ENCODE measurements at regions not wholly inside any gene's neighbourhood (a gene's known extent, or its start where the extent isn't known, plus 50 kb on each side); places are given as distances from the start of the nearest gene placed in this dataset.

DNA sequence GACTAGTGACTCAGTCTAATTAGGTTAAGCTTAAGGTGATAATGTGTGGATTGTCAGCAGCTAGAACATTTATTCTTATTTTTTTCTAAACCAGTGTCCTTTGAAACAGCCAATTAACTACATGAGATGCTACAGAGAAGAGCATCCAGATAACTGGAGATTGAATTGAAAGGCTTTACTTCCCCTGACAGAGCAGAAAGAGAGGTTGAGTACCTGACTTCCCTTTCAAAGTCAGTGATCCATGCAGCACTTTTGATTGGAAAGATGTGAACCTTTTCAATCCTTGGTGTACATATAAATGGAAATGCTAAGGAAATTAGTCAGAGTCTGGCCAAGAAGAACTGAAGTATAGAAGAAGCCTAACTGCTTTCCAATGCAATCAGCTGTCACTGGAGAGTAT is 653.8 kb downstream of the CDH8 start:
- TF ChIP-seq, protein P1, sequence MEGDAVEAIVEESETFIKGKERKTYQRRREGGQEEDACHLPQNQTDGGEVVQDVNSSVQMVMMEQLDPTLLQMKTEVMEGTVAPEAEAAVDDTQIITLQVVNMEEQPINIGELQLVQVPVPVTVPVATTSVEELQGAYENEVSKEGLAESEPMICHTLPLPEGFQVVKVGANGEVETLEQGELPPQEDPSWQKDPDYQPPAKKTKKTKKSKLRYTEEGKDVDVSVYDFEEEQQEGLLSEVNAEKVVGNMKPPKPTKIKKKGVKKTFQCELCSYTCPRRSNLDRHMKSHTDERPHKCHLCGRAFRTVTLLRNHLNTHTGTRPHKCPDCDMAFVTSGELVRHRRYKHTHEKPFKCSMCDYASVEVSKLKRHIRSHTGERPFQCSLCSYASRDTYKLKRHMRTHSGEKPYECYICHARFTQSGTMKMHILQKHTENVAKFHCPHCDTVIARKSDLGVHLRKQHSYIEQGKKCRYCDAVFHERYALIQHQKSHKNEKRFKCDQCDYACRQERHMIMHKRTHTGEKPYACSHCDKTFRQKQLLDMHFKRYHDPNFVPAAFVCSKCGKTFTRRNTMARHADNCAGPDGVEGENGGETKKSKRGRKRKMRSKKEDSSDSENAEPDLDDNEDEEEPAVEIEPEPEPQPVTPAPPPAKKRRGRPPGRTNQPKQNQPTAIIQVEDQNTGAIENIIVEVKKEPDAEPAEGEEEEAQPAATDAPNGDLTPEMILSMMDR (conservative IDR thresholded peaks at IDR 0.05), result no peak
- no peak for TF ChIP-seq ZFX (IDR thresholded peaks at IDR 0.05)
